Astrocyte (in vitro differentiated cells and primary cell): ENCODE measurements at regions not wholly inside any gene's neighbourhood (a gene's known extent, or its start where the extent isn't known, plus 50 kb on each side); places are given as distances from the start of the nearest gene placed in this dataset.
"Not testable (repeated sequence)": the region's sequence is repeated elsewhere in the genome, so short reads cannot be mapped to it uniquely, and the experiment has no call there.

ENCODE experiments used
- DNase-seq: peaks from one replicate; pipeline ENCODE4 v3.0.0-alpha.2; 2010; ENCODE audit warnings: low read depth
- FAIRE-seq: peaks from 2 replicates; lab custom pipeline; 2011; peaks lifted over from hg19 to GRCh38; lab: Jason Lieb, UNC
- H2AFZ ChIP-seq: 2 replicates; pipeline ENCODE4 v1.6.0; 2012; ENCODE audit warnings: low read depth, low read length, inconsistent platforms
- H3K27ac ChIP-seq: 2 replicates; pipeline ENCODE4 v1.5.1; 2011; ENCODE audit warnings: low read depth, low read length, inconsistent platforms
- H3K27me3 ChIP-seq: 2 replicates; pipeline ENCODE4 v1.6.0; 2011; ENCODE audit warnings: low read length, inconsistent platforms; ENCODE audit not compliant: insufficient read depth
- H3K36me3 ChIP-seq: 2 replicates; pipeline ENCODE4 v1.5.1; 2011; ENCODE audit warnings: low read length, inconsistent platforms; ENCODE audit not compliant: insufficient read depth
- H3K4me1 ChIP-seq: 2 replicates; pipeline ENCODE4 v1.5.1; 2011; ENCODE audit warnings: low read length, inconsistent platforms; ENCODE audit not compliant: insufficient read depth
- H3K4me2 ChIP-seq: 2 replicates; pipeline ENCODE4 v1.6.0; 2012; ENCODE audit warnings: low read length, inconsistent platforms
- H3K4me3 ChIP-seq: 2 replicates; pipeline ENCODE4 v1.5.1; 2011; ENCODE audit warnings: low read depth, mild to moderate bottlenecking, low read length, inconsistent platforms; ENCODE audit not compliant: insufficient read depth
- H3K79me2 ChIP-seq: 2 replicates; pipeline ENCODE4 v1.6.0; 2012; ENCODE audit warnings: mild to moderate bottlenecking, low read length, inconsistent platforms; ENCODE audit not compliant: insufficient read depth
- H3K9ac ChIP-seq: 2 replicates; pipeline ENCODE4 v1.6.0; 2012; ENCODE audit warnings: mild to moderate bottlenecking, low read length, inconsistent platforms
- H3K9me3 ChIP-seq: 2 replicates; pipeline ENCODE4 v1.5.1; 2012; ENCODE audit warnings: low read depth, mild to moderate bottlenecking, low read length, inconsistent platforms; ENCODE audit not compliant: insufficient read depth
- H4K20me1 ChIP-seq: 2 replicates; pipeline ENCODE4 v1.6.0; 2012; ENCODE audit warnings: low read length, inconsistent platforms; ENCODE audit not compliant: insufficient read depth
- H3K27ac Mint-ChIP-seq: one replicate; pipeline ENCODE4 v1.8.0; 2021; ENCODE audit warnings: mild to moderate bottlenecking, mixed read lengths; ENCODE audit not compliant: unreplicated experiment
- H3K27me3 Mint-ChIP-seq: one replicate; pipeline ENCODE4 v1.8.0; 2021; ENCODE audit warnings: low read depth, mixed read lengths; ENCODE audit not compliant: unreplicated experiment
- H3K36me3 Mint-ChIP-seq: one replicate; pipeline ENCODE4 v1.8.0; 2021; ENCODE audit warnings: low read depth, mixed read lengths; ENCODE audit not compliant: unreplicated experiment
- H3K4me1 Mint-ChIP-seq: one replicate; pipeline ENCODE4 v1.8.0; 2021; ENCODE audit warnings: low read depth, mixed read lengths; ENCODE audit not compliant: unreplicated experiment
- H3K4me3 Mint-ChIP-seq: one replicate; pipeline ENCODE4 v1.8.0; 2021; ENCODE audit warnings: mild to moderate bottlenecking, moderate library complexity, mixed read lengths; ENCODE audit not compliant: unreplicated experiment
- H3K9me3 Mint-ChIP-seq: one replicate; pipeline ENCODE4 v1.8.0; 2021; ENCODE audit warnings: mild to moderate bottlenecking, mixed read lengths; ENCODE audit not compliant: unreplicated experiment
- EZH2 ChIP-seq: IDR thresholded peaks from 2 replicates; pipeline ENCODE4 v1.6.1; 2012; ENCODE audit warnings: mild to moderate bottlenecking, low read length, inconsistent platforms; ENCODE audit not compliant: insufficient read depth
- TF ChIP-seq, protein P1 (sequence below): IDR thresholded peaks from 2 replicates; pipeline ENCODE4 v1.5.1; 2011; ENCODE audit warnings: low read depth, mild to moderate bottlenecking, inconsistent platforms, low read length, moderate library complexity; ENCODE audit not compliant: insufficient read depth

- Mint-ChIP-seq H3K27ac (no peak overlapping the region), H3K27me3 (no peaks in the 10 kb centered on the region)
- TF ChIP-seq, protein P1, sequence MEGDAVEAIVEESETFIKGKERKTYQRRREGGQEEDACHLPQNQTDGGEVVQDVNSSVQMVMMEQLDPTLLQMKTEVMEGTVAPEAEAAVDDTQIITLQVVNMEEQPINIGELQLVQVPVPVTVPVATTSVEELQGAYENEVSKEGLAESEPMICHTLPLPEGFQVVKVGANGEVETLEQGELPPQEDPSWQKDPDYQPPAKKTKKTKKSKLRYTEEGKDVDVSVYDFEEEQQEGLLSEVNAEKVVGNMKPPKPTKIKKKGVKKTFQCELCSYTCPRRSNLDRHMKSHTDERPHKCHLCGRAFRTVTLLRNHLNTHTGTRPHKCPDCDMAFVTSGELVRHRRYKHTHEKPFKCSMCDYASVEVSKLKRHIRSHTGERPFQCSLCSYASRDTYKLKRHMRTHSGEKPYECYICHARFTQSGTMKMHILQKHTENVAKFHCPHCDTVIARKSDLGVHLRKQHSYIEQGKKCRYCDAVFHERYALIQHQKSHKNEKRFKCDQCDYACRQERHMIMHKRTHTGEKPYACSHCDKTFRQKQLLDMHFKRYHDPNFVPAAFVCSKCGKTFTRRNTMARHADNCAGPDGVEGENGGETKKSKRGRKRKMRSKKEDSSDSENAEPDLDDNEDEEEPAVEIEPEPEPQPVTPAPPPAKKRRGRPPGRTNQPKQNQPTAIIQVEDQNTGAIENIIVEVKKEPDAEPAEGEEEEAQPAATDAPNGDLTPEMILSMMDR: no peak
- no peak for TF ChIP-seq EZH2
These were observed 288.3 kb upstream of the AMIGO2 start for GRCh38 chr12:47367912-47368537.

DNA sequence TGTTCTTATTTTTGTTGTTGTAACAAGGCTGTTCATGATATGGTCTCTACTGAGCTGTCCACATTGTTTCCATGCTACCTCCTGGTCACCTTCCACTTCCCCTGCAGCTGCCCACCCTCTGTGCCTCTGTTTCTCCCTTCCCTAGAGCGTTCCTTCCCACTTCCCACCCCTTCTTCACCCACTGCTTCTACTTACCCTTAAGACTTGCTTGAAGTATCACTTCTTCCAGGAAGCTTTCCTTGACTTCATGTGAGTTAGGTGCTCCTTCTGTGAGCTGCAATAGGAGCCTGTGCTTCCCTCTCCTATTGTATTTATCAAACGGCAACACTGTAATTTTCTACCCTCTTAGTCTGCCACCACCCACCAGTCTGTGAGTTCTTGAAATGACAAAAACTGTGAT lies 286.8 kb upstream of the AMIGO2 start:
- H3K27ac ChIP-seq: no peak overlapping the region
- no peaks in the 10 kb centered on the region for H3K4me1 Mint-ChIP-seq
- H3K27ac Mint-ChIP-seq: no peak overlapping the region
- no peaks in the 10 kb centered on the region for H3K27me3 ChIP-seq
- no peak for FAIRE-seq
- DNase-seq: no peak
- H3K36me3 Mint-ChIP-seq: no peaks in the 10 kb centered on the region
- no peak overlapping the region for H3K9ac ChIP-seq
- no peaks in the 10 kb centered on the region for H3K9me3 ChIP-seq
- peaks cover 1% of the 10 kb centered on the region for H3K9me3 Mint-ChIP-seq
- TF ChIP-seq, protein P1: no peak
- no peak for TF ChIP-seq EZH2
- H3K4me1 ChIP-seq: no peaks in the 10 kb centered on the region
- H3K27me3 Mint-ChIP-seq: no peaks in the 10 kb centered on the region
- no peaks in the 10 kb centered on the region for H3K79me2 ChIP-seq
- H3K4me2 ChIP-seq: no peak overlapping the region
- no peaks in the 10 kb centered on the region for H4K20me1 ChIP-seq
- no peak overlapping the region for H3K4me3 ChIP-seq
- no peaks in the 10 kb centered on the region for H3K36me3 ChIP-seq
- H2AFZ ChIP-seq: no peak overlapping the region
- H3K4me3 Mint-ChIP-seq: no peak overlapping the region

More at GRCh38 chr12:47367912-47368537, 288.3 kb upstream of the AMIGO2 start:
- no peaks in the 10 kb centered on the region for H3K27me3 ChIP-seq
- DNase-seq: no peak
- no peaks in the 10 kb centered on the region for H3K4me1 ChIP-seq
- Mint-ChIP-seq H3K4me1 (no peaks in the 10 kb centered on the region), H3K36me3 (no peaks in the 10 kb centered on the region), H3K9me3 (peaks cover 3% of the 10 kb centered on the region), H3K4me3 (no peak overlapping the region)
- H3K27ac ChIP-seq: no peak overlapping the region
- FAIRE-seq: no peak
- no peak overlapping the region for H2AFZ ChIP-seq
- no peaks in the 10 kb centered on the region for H3K36me3 ChIP-seq
- no peak overlapping the region for H3K4me3 ChIP-seq
- H4K20me1 ChIP-seq: no peaks in the 10 kb centered on the region
- H3K79me2 ChIP-seq: no peaks in the 10 kb centered on the region
- H3K9ac ChIP-seq: no peak overlapping the region
- H3K4me2 ChIP-seq: no peak overlapping the region
- H3K9me3 ChIP-seq: no peaks in the 10 kb centered on the region

GRCh38 chr12:47366157-47366556 lies 286.4 kb upstream of the AMIGO2 start:
- Mint-ChIP-seq H3K27ac (no peak overlapping the region), H3K36me3 (no peaks in the 10 kb centered on the region), H3K4me3 (no peak overlapping the region), H3K27me3 (no peaks in the 10 kb centered on the region), H3K9me3 (peaks cover 1% of the 10 kb centered on the region), H3K4me1 (no peaks in the 10 kb centered on the region)
- H3K79me2 ChIP-seq: no peaks in the 10 kb centered on the region
- no peak overlapping the region for H3K9ac ChIP-seq
- no peak overlapping the region for H3K27ac ChIP-seq
- H3K9me3 ChIP-seq: no peaks in the 10 kb centered on the region
- no peak overlapping the region for H2AFZ ChIP-seq
- no peak for FAIRE-seq
- no peaks in the 10 kb centered on the region for H3K36me3 ChIP-seq
- H3K4me2 ChIP-seq: no peak overlapping the region
- DNase-seq: no peak
- no peaks in the 10 kb centered on the region for H3K4me1 ChIP-seq
- no peak overlapping the region for H3K4me3 ChIP-seq
- H3K27me3 ChIP-seq: no peaks in the 10 kb centered on the region
- TF ChIP-seq, protein P1: no peak
- no peaks in the 10 kb centered on the region for H4K20me1 ChIP-seq

- H3K4me1 Mint-ChIP-seq, DNase-seq, H3K4me3 ChIP-seq, H3K27ac ChIP-seq, H3K79me2 ChIP-seq, H3K9ac ChIP-seq, FAIRE-seq, H4K20me1 ChIP-seq, H3K36me3 Mint-ChIP-seq, H3K4me1 ChIP-seq, H3K36me3 ChIP-seq, H3K4me3 Mint-ChIP-seq, H3K27me3 ChIP-seq, H3K27me3 Mint-ChIP-seq, H3K9me3 Mint-ChIP-seq, H3K27ac Mint-ChIP-seq, H3K4me2 ChIP-seq, H2AFZ ChIP-seq, H3K9me3 ChIP-seq: not testable (repeated sequence)
These were observed 285.8 kb upstream of the AMIGO2 start for GRCh38 chr12:47365443-47366076.
